ENCODE measurements at regions not wholly inside any gene's neighbourhood (a gene's known extent, or its start where the extent isn't known, plus 50 kb on each side); places are given as distances from the start of the nearest gene placed in this dataset.

DNA sequence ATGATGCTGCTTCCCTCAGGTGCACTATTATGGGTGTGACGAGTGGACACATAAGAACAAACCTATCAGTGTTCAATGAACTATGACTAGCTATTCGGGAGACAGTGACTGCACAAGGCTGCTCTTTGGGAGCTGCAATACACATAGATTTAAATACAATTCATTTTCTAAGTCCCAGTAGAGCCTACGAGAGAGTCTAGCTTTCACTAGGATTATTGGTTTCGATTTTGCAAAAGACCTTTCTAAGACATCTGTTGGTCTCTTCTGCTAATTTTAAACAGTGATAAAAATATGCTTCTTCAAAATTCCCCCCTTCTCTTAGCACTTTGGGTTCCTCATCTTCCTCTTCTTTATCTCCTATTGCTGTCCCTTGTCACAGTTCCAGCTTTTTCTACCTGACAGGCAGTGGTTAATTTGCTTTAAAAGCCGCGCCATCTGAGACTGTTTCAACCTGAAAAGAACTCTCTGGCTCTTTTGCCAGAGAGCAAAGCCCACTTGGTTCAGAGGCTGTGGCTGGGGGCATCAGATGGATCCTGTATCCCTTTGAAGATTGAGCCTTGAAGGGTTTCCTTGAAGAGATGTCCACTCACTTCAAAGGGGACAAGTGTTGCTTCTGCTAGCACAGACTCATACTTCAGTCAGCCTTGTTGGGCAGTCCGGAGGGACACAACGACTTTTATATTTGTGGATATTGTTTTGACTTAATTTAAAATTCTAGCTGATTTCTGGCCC lies 241.5 kb downstream of the MAN2A1 start:
- no peaks in the 10 kb centered on the region for H3K36me3 ChIP-seq
- Mint-ChIP-seq H3K27me3 (ENCODE audit: insufficient read depth, low read depth) (peaks cover 2% of the 10 kb centered on the region), H3K36me3 (no peaks in the 10 kb centered on the region), H3K4me1 (peaks cover 8% of the 10 kb centered on the region), H3K4me3 (no peak overlapping the region), H3K27ac (no peak overlapping the region), H3K9me3 (no peaks in the 10 kb centered on the region)
- peak overlapping the region; percentile 15 for H2AFZ ChIP-seq (replicated peaks)
- no peaks in the 10 kb centered on the region for H3K9me3 ChIP-seq (ENCODE audit: low read depth)
- H3K9ac ChIP-seq = no peak overlapping the region
- H3K27ac ChIP-seq = no peak overlapping the region
- no peaks in the 10 kb centered on the region for H3K27me3 ChIP-seq
- no peaks in the 10 kb centered on the region for H3K79me2 ChIP-seq (ENCODE audit: low read depth)
- H3K4me1 ChIP-seq = no peaks in the 10 kb centered on the region
- DNase-seq (ENCODE audit: low spot score) = no peak
- H3K4me3 ChIP-seq = no peak overlapping the region
- H4K20me1 ChIP-seq (ENCODE audit: low read depth) = no peaks in the 10 kb centered on the region
- TF ChIP-seq, protein P1, sequence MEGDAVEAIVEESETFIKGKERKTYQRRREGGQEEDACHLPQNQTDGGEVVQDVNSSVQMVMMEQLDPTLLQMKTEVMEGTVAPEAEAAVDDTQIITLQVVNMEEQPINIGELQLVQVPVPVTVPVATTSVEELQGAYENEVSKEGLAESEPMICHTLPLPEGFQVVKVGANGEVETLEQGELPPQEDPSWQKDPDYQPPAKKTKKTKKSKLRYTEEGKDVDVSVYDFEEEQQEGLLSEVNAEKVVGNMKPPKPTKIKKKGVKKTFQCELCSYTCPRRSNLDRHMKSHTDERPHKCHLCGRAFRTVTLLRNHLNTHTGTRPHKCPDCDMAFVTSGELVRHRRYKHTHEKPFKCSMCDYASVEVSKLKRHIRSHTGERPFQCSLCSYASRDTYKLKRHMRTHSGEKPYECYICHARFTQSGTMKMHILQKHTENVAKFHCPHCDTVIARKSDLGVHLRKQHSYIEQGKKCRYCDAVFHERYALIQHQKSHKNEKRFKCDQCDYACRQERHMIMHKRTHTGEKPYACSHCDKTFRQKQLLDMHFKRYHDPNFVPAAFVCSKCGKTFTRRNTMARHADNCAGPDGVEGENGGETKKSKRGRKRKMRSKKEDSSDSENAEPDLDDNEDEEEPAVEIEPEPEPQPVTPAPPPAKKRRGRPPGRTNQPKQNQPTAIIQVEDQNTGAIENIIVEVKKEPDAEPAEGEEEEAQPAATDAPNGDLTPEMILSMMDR (IDR thresholded peaks at IDR 0.05) = no peak
- TF ChIP-seq EZH2phosphoT487 (IDR thresholded peaks at IDR 0.05) (no peak), EZH2 (IDR thresholded peaks at IDR 0.05) (no peak)
- no peak overlapping the region for H3K4me2 ChIP-seq
- no peaks in the 10 kb centered on the region for H3F3A ChIP-seq (ENCODE audit: low read depth)

DNA sequence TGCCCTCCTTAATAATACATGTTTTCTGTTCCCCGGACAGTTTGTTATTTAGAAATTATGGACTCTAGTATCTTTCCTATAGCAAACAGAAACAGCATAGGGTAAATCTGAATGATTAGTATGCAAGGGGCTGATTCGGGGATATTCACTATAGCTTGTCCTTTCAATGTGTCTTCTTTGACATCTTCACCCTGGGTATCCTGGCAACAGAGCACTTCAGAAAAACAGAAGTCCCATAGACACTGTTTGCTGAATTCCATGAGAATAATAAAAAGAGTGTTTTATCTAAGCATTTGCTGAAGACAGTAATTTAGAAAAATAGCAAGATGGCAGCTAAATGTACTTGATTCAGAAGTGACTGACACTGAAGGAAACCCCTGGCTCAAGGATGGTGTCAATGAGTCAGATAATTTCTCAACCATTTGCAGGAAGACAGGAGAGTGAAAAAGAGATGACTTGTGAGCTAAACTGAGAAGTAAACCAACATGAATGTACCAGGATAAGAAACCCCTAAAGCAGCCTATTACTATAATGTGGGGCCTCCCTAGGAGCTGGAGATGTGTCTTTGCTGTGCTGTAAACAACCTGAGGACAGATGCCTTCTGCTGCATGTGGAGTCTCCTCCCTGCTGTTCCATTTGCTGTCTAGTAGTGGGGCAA lies 246.2 kb downstream of the MAN2A1 start:
- Mint-ChIP-seq H3K4me3 (no peak overlapping the region), H3K27me3 (ENCODE audit: insufficient read depth, low read depth) (no peaks in the 10 kb centered on the region), H3K4me1 (peaks cover 18% of the 10 kb centered on the region), H3K36me3 (no peaks in the 10 kb centered on the region), H3K9me3 (peaks cover 3% of the 10 kb centered on the region), H3K27ac (peak overlapping the region; percentile 7)
- no peaks in the 10 kb centered on the region for H3K36me3 ChIP-seq
- H3K9me3 ChIP-seq (ENCODE audit: low read depth) = peaks cover 6% of the 10 kb centered on the region
- no peaks in the 10 kb centered on the region for H3K79me2 ChIP-seq (ENCODE audit: low read depth)
- H3K27ac ChIP-seq = no peak overlapping the region
- H3K4me2 ChIP-seq = no peak overlapping the region
- H3K4me1 ChIP-seq = peaks cover 5% of the 10 kb centered on the region
- TF ChIP-seq EZH2phosphoT487 (IDR thresholded peaks at IDR 0.05) (no peak), EZH2 (IDR thresholded peaks at IDR 0.05) (no peak)
- TF ChIP-seq, protein P1 (IDR thresholded peaks at IDR 0.05) = no peak
- no peaks in the 10 kb centered on the region for H3K27me3 ChIP-seq
- H3K9ac ChIP-seq = no peak overlapping the region
- no peak overlapping the region for H3K4me3 ChIP-seq
- H2AFZ ChIP-seq (replicated peaks) = no peak overlapping the region
- H3F3A ChIP-seq (ENCODE audit: low read depth) = no peaks in the 10 kb centered on the region
- no peak for DNase-seq (ENCODE audit: low spot score)
- H4K20me1 ChIP-seq (ENCODE audit: low read depth) = no peaks in the 10 kb centered on the region

DNA sequence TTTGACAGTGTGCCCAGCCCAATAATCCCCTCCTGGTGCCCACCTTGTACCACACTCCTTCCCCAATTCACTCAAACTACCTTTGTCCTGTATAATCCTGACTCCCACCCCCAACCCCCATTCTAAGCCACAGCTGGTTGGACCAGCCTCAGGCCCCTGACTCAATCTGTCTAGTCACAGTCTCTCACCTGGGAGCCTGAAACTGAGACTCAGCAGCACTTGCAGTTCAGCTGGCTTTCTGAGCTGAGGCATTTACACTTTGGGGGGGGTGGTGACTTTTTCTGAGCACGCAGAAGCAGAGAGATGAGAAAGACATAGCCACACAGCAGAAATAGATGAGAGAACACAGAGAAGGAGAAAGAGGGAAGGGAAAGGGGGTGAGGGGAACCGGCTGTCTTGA lies 247.3 kb downstream of the MAN2A1 start:
- no peaks in the 10 kb centered on the region for H3K27me3 ChIP-seq
- no peaks in the 10 kb centered on the region for H3K36me3 Mint-ChIP-seq
- peak overlapping the region; percentile 77 for H2AFZ ChIP-seq (replicated peaks)
- no peaks in the 10 kb centered on the region for H3K36me3 ChIP-seq
- H3K4me3 Mint-ChIP-seq = no peak overlapping the region
- no peak overlapping the region for H3K9ac ChIP-seq
- H3K79me2 ChIP-seq (ENCODE audit: low read depth) = no peaks in the 10 kb centered on the region
- H3K27ac Mint-ChIP-seq = peak overlapping the region; percentile 52
- DNase-seq (ENCODE audit: low spot score) = no peak
- H3K9me3 Mint-ChIP-seq = peaks cover 6% of the 10 kb centered on the region
- H3K4me2 ChIP-seq = no peak overlapping the region
- H3K4me1 ChIP-seq = peaks cover 5% of the 10 kb centered on the region
- no peaks in the 10 kb centered on the region for H3K27me3 Mint-ChIP-seq (ENCODE audit: insufficient read depth, low read depth)
- H3K27ac ChIP-seq = no peak overlapping the region
- no peaks in the 10 kb centered on the region for H4K20me1 ChIP-seq (ENCODE audit: low read depth)
- peaks cover 18% of the 10 kb centered on the region for H3K4me1 Mint-ChIP-seq
- no peaks in the 10 kb centered on the region for H3F3A ChIP-seq (ENCODE audit: low read depth)
- H3K4me3 ChIP-seq = no peak overlapping the region
- H3K9me3 ChIP-seq (ENCODE audit: low read depth) = peaks cover 6% of the 10 kb centered on the region
- TF ChIP-seq EZH2phosphoT487 (IDR thresholded peaks at IDR 0.05) (no peak), EZH2 (IDR thresholded peaks at IDR 0.05) (no peak)
- TF ChIP-seq, protein P1 (IDR thresholded peaks at IDR 0.05) = no peak

All from neural progenitor cell (in vitro differentiated cells).